ENCODE measurements at regions not wholly inside any gene's neighbourhood (a gene's known extent, or its start where the extent isn't known, plus 50 kb on each side); places are given as distances from the start of the nearest gene placed in this dataset.

DNA sequence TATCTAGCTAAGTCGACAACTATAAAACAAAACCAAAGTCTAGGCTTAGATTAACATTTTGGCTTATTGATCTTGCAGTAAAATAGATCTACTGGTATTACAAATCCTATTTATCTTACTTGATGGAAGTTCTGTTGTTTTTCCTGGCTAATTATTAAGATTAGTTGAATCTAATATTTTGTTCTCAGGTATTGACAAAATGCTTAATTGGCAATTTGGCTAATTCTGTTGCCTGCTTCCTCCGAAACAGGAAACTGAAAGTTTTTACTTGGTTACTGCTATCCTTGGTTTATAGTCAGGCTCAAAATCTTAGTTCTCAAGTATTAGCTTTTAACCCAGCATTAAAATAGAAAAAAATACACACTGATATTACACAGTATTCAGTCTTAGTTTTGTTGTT is 820.5 kb downstream of the NR2F1-AS1 start:
- TF ChIP-seq, protein P1, sequence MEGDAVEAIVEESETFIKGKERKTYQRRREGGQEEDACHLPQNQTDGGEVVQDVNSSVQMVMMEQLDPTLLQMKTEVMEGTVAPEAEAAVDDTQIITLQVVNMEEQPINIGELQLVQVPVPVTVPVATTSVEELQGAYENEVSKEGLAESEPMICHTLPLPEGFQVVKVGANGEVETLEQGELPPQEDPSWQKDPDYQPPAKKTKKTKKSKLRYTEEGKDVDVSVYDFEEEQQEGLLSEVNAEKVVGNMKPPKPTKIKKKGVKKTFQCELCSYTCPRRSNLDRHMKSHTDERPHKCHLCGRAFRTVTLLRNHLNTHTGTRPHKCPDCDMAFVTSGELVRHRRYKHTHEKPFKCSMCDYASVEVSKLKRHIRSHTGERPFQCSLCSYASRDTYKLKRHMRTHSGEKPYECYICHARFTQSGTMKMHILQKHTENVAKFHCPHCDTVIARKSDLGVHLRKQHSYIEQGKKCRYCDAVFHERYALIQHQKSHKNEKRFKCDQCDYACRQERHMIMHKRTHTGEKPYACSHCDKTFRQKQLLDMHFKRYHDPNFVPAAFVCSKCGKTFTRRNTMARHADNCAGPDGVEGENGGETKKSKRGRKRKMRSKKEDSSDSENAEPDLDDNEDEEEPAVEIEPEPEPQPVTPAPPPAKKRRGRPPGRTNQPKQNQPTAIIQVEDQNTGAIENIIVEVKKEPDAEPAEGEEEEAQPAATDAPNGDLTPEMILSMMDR (IDR thresholded peaks at IDR 0.05): no peak
- no peak for TF ChIP-seq POLR2A (IDR thresholded peaks at IDR 0.05)
